HG02938 (cell line): ENCODE measurements at regions not wholly inside any gene's neighbourhood (a gene's known extent, or its start where the extent isn't known, plus 50 kb on each side); places are given as distances from the start of the nearest gene placed in this dataset.
"Not testable (repeated sequence)": the region's sequence is repeated elsewhere in the genome, so short reads cannot be mapped to it uniquely, and the experiment has no call there.

Source experiments
- ATAC-seq: cut with Tn5 transposase; IDR thresholded peaks from one replicate; pipeline ENCODE4 v1.9.1; 2021; ENCODE audit warnings: mild to moderate bottlenecking, moderate library complexity; ENCODE audit not compliant: unreplicated experiment

GRCh38 chr10:53107711-53108110 lies 335.1 kb upstream of the MBL2 start:
- ATAC-seq, result no peak

GRCh38 chr10:53102424-53102823 lies 329.8 kb upstream of the MBL2 start:
- ATAC-seq, result no peak

GRCh38 chr10:53093878-53094277 lies 321.3 kb upstream of the MBL2 start:
- no peak for ATAC-seq

GRCh38 chr10:53091574-53091973 lies 319.0 kb upstream of the MBL2 start:
- no peak for ATAC-seq

GRCh38 chr10:53088961-53089360 lies 316.4 kb upstream of the MBL2 start:
- no peak for ATAC-seq

- ATAC-seq, result no peak
Observed at GRCh38 chr10:53079283-53079682, 306.7 kb upstream of the MBL2 start.

- no peak for ATAC-seq
Observed at GRCh38 chr10:53076948-53077347, 304.4 kb upstream of the MBL2 start.

GRCh38 chr10:53075469-53075868 lies 302.9 kb upstream of the MBL2 start:
- ATAC-seq, result no peak

- no peak for ATAC-seq
Observed at GRCh38 chr10:53072144-53072543, 299.6 kb upstream of the MBL2 start.

GRCh38 chr10:53071505-53072125 lies 299.0 kb upstream of the MBL2 start:
- no peak for ATAC-seq

- no peak for ATAC-seq
Observed at GRCh38 chr10:53069013-53069412, 296.4 kb upstream of the MBL2 start.

GRCh38 chr10:53064614-53065013 lies 292.0 kb upstream of the MBL2 start:
- ATAC-seq, result no peak

- no peak for ATAC-seq
Observed at GRCh38 chr10:53063805-53064204, 291.2 kb upstream of the MBL2 start.

GRCh38 chr10:53052521-53053164 lies 280.1 kb upstream of the MBL2 start:
- ATAC-seq, result no peak

GRCh38 chr10:53045315-53045714 lies 272.7 kb upstream of the MBL2 start:
- no peak for ATAC-seq

- ATAC-seq, result not testable (repeated sequence)
Observed at GRCh38 chr10:53035823-53036222, 263.2 kb upstream of the MBL2 start.

- no peak for ATAC-seq
Observed at GRCh38 chr10:53033396-53033795, 260.8 kb upstream of the MBL2 start.

- peak; percentile 56 for ATAC-seq
Observed at GRCh38 chr10:53029872-53030849, 257.6 kb upstream of the MBL2 start.

- no peak for ATAC-seq
Observed at GRCh38 chr10:53029449-53029848, 256.9 kb upstream of the MBL2 start.

- not testable (repeated sequence) for ATAC-seq
Observed at GRCh38 chr10:53025765-53026164, 253.2 kb upstream of the MBL2 start.

GRCh38 chr10:53025172-53025711 lies 252.7 kb upstream of the MBL2 start:
- ATAC-seq, result no peak
